GM18861 (cell line): ENCODE measurements at regions not wholly inside any gene's neighbourhood (a gene's known extent, or its start where the extent isn't known, plus 50 kb on each side); places are given as distances from the start of the nearest gene placed in this dataset.

Source experiments
- ATAC-seq: cut with Tn5 transposase; IDR thresholded peaks from one replicate; pipeline ENCODE4 v1.9.1; 2021; ENCODE audit not compliant: unreplicated experiment

GRCh38 chr16:6343157-6343556, 989.5 kb upstream of the RBFOX1 start:
- ATAC-seq, result no peak

GRCh38 chr16:6341981-6342380, 990.7 kb upstream of the RBFOX1 start:
- no peak for ATAC-seq

GRCh38 chr16:6335072-6335471, 997.6 kb upstream of the RBFOX1 start:
- ATAC-seq, result no peak

- ATAC-seq, result no peak
These were observed 1000.9 kb upstream of the RBFOX1 start for GRCh38 chr16:6331770-6332169.

GRCh38 chr16:6317934-6318333, 1014.7 kb upstream of the RBFOX1 start:
- ATAC-seq, result no peak

GRCh38 chr16:6309271-6309670, 1023.4 kb upstream of the RBFOX1 start:
- ATAC-seq, result no peak

- ATAC-seq, result no peak
These were observed 1024.5 kb upstream of the RBFOX1 start for GRCh38 chr16:6308176-6308575.

- no peak for ATAC-seq
These were observed 1032.1 kb upstream of the RBFOX1 start for GRCh38 chr16:6300523-6300922.

GRCh38 chr16:6297666-6298410, 1034.8 kb upstream of the RBFOX1 start:
- no peak for ATAC-seq

- no peak for ATAC-seq
These were observed 1046.5 kb upstream of the RBFOX1 start for GRCh38 chr16:6286176-6286575.

- no peak for ATAC-seq
These were observed 1047.9 kb upstream of the RBFOX1 start for GRCh38 chr16:6284731-6285130.

GRCh38 chr16:6281994-6282393, 1050.7 kb upstream of the RBFOX1 start:
- no peak for ATAC-seq

GRCh38 chr16:6281274-6281673, 1051.4 kb upstream of the RBFOX1 start:
- no peak for ATAC-seq

GRCh38 chr16:6280055-6280454, 1052.6 kb upstream of the RBFOX1 start:
- no peak for ATAC-seq

- ATAC-seq, result no peak
These were observed 1053.4 kb upstream of the RBFOX1 start for GRCh38 chr16:6279286-6279685.

GRCh38 chr16:6274351-6274750, 1058.3 kb upstream of the RBFOX1 start:
- ATAC-seq, result no peak

GRCh38 chr16:6267682-6268081, 1065.0 kb upstream of the RBFOX1 start:
- no peak for ATAC-seq

- ATAC-seq, result no peak
These were observed 1065.9 kb upstream of the RBFOX1 start for GRCh38 chr16:6266703-6267102.

- ATAC-seq, result no peak
These were observed 1066.7 kb upstream of the RBFOX1 start for GRCh38 chr16:6265968-6266367.

- ATAC-seq, result no peak
These were observed 1074.6 kb upstream of the RBFOX1 start for GRCh38 chr16:6258056-6258455.

- no peak for ATAC-seq
These were observed 1080.1 kb upstream of the RBFOX1 start for GRCh38 chr16:6252541-6252940.

GRCh38 chr16:6250511-6250910, 1082.1 kb upstream of the RBFOX1 start:
- ATAC-seq, result no peak

GRCh38 chr16:6249863-6250262, 1082.8 kb upstream of the RBFOX1 start:
- ATAC-seq, result no peak
